ENCODE measurements at regions not wholly inside any gene's neighbourhood (a gene's known extent, or its start where the extent isn't known, plus 50 kb on each side); places are given as distances from the start of the nearest gene placed in this dataset. TPM values are rescaled to one million over a fixed set of nuclear protein-coding genes. Genes with fewer than 3 reads are reported as not detected.
"Not testable (repeated sequence)": the region's sequence is repeated elsewhere in the genome, so short reads cannot be mapped to it uniquely, and the experiment has no call there.

- H3K27me3 ChIP-seq: no peaks in the 10 kb centered on the region
- H3K36me3 ChIP-seq: no peaks in the 10 kb centered on the region
- no peaks in the 10 kb centered on the region for H3K4me1 ChIP-seq
- TF ChIP-seq CTCF (IDR thresholded peaks at IDR 0.05) (no peak), POLR2AphosphoS5 (IDR thresholded peaks at IDR 0.05; ENCODE audit: insufficient read depth in 1 of 2, low read depth in 1 of 2) (no peak), POLR2A (IDR thresholded peaks at IDR 0.05) (no peak)
- H3K27ac ChIP-seq: no peak overlapping the region
- intact Hi-C loops (cut with DNase I): no loop called here
- no peak overlapping the region for H3K4me3 ChIP-seq
- H3K9me3 ChIP-seq: no peaks in the 10 kb centered on the region
- DNase-seq (ENCODE audit: extremely low spot score in 2 of 2): no peak
Measured at GRCh38 chr2:185676316-185676715, 62.3 kb upstream of the FSIP2 start.

- DNase-seq (ENCODE audit: extremely low spot score in 2 of 2); H3K9me3 ChIP-seq; H3K27me3 ChIP-seq; H3K36me3 ChIP-seq; intact Hi-C loops (cut with DNase I); H3K4me3 ChIP-seq; H3K4me1 ChIP-seq; H3K27ac ChIP-seq: not testable (repeated sequence)
Measured at GRCh38 chr2:185687001-185687400, 51.6 kb upstream of the FSIP2 start.

- no peaks in the 10 kb centered on the region for H3K9me3 ChIP-seq
- no peak for TF ChIP-seq CTCF (IDR thresholded peaks at IDR 0.05)
- TF ChIP-seq POLR2A (IDR thresholded peaks at IDR 0.05): no peak
- TF ChIP-seq POLR2AphosphoS5 (IDR thresholded peaks at IDR 0.05; ENCODE audit: insufficient read depth in 1 of 2, low read depth in 1 of 2): no peak
- no peak overlapping the region for H3K4me3 ChIP-seq
- intact Hi-C loops (cut with DNase I): no loop called here
- no peak for DNase-seq (ENCODE audit: extremely low spot score in 2 of 2)
- H3K27me3 ChIP-seq: no peaks in the 10 kb centered on the region
- H3K27ac ChIP-seq: no peak overlapping the region
- no peaks in the 10 kb centered on the region for H3K4me1 ChIP-seq
- H3K36me3 ChIP-seq: no peaks in the 10 kb centered on the region
Measured at GRCh38 chr2:185687967-185688366, 50.6 kb upstream of the FSIP2 start.

Small RNAs in the stretch of these regions (small RNA-seq; reads per million reads assigned to genes)
- not detected for gene RF00096

All from vagina (tissue), 2 donors.